ENCODE measurements at regions not wholly inside any gene's neighbourhood (a gene's known extent, or its start where the extent isn't known, plus 50 kb on each side); places are given as distances from the start of the nearest gene placed in this dataset.

- Histone ChIP-seq H3K27ac (no peak overlapping the region), H3K36me3 (no peaks in the 10 kb centered on the region), H3K27me3 (no peaks in the 10 kb centered on the region), H3K4me3 (no peak overlapping the region), H3K9me3 (peaks cover 0 to 6% (median 0%) of the 10 kb centered on the region in 11 donors), H3K4me1 (no peaks in the 10 kb centered on the region)
- ATAC-seq (no peak), DNase-seq (no peak)
- WGBS, 2 donors = 89 to 90% methylated on average over 2 of the region's 2 CpGs
- no peak for TF ChIP-seq CTCF (IDR thresholded peaks at IDR 0.05)
- intact Hi-C loops (cut with DNase I) = loop anchor here in 7 of 10 donors (5.0 to 10.0 kb wide), 8 partner anchors 296 to 926 kb away; no protein-coding TSS in a partner anchor
Measured at GRCh38 chr14:80059041-80059440, 152.3 kb downstream of the DIO2 start.

- DNase-seq (no peak), ATAC-seq (no peak)
- intact Hi-C loops (cut with DNase I) = loop anchor here in 7 of 10 donors (5.0 to 10.0 kb wide), 8 partner anchors 298 to 928 kb away; no protein-coding TSS in a partner anchor
- 28 to 35% methylated on average over 4 of the region's 4 CpGs for WGBS, 2 donors
- Histone ChIP-seq H3K9me3 (peaks cover 0 to 16% (median 0%) of the 10 kb centered on the region in 11 donors), H3K4me1 (no peaks in the 10 kb centered on the region), H3K36me3 (no peaks in the 10 kb centered on the region), H3K4me3 (no peak overlapping the region), H3K27ac (no peak overlapping the region), H3K27me3 (no peaks in the 10 kb centered on the region)
- peak in 2 of 9 donors; percentile 0 to 10 for TF ChIP-seq CTCF (IDR thresholded peaks at IDR 0.05)
Measured at GRCh38 chr14:80056497-80056801, 154.9 kb downstream of the DIO2 start.

DNA sequence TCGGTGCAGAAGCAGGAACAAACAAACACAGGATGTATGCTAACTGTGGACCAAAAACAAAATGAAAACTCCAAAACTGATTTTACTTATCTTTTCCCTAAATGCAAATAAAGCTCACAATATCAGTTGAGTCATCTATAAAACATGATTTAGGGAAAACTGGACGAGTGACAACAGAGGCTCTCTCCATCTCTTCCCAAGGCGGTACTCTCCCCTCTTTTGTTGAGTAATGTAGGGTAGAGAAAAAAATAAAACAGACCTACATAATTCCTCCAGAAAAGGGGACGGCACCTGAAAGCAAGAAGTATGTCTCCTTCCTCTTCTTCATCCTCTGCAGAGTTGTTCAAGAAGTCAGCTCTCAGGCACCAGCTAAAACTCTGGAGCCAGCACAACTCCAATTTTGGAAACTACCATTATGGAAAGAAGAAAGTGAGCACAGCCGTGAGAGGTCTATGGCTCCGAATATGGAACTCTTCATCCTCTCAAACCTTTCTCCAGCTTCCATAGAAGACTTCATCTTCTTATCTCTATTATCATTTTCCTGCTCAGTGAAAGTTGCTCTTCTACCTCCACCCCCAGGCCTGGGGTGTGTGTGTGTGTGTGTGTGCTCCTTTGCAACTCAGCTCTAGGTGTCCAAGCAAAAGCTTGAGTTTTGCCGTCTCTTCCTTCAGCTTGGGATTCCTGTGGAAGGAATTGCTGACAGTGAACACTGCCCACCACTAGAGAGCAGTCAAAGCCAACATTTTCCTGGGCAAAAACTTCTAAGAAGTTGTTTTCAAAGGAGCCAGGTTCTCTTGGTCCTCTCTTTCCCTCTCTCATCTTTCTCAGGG lies 155.4 kb downstream of the DIO2 start:
- Histone ChIP-seq H3K36me3 (no peaks in the 10 kb centered on the region), H3K27me3 (no peaks in the 10 kb centered on the region), H3K27ac (no peak overlapping the region), H3K4me1 (no peaks in the 10 kb centered on the region), H3K9me3 (peaks cover 0 to 21% (median 1%) of the 10 kb centered on the region in 11 donors), H3K4me3 (no peak overlapping the region)
- ATAC-seq (peak in 7 of 8 donors; percentile 33 to 80 (median 69)), DNase-seq (peak in 1 of 2 donors; percentile 36)
- intact Hi-C loops (cut with DNase I) = loop anchor here in 7 of 10 donors (5.0 to 10.0 kb wide), 8 partner anchors 299 to 929 kb away; no protein-coding TSS in a partner anchor
- 61 to 69% methylated on average over 7 of the region's 7 CpGs for WGBS, 2 donors
- peak; percentile 18 to 67 (median 57) for TF ChIP-seq CTCF (IDR thresholded peaks at IDR 0.05)

DNA sequence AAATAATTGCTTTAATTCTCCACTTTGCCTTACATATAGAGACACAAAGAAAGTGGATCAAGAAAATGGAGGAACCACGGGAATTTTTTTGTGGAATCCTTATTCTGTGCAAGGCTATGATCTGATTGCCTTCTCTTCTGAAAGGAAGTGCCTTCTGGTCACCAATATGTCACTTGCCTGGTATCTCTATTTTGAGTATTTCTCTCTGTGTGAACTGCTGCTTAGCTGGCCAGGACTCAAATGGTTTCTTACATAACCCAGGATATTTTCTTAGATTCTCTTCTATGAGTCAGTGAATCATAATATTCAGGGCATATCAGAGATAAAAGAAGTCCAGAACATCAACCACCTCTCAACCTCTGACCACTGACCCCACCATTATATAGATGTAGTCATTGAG lies 156.1 kb downstream of the DIO2 start:
- TF ChIP-seq CTCF (IDR thresholded peaks at IDR 0.05) = no peak
- no peaks in the 10 kb centered on the region for H3K36me3 ChIP-seq
- intact Hi-C loops (cut with DNase I) = loop anchor here in 7 of 10 donors (5.0 to 10.0 kb wide), 8 partner anchors 300 to 930 kb away; no protein-coding TSS in a partner anchor
- DNase-seq (no peak), ATAC-seq (peak in 2 of 8 donors; percentile 49 to 51)
- peaks cover 0 to 22% (median 3%) of the 10 kb centered on the region in 11 donors for H3K9me3 ChIP-seq
- H3K4me1 ChIP-seq = no peaks in the 10 kb centered on the region
- no peak overlapping the region for H3K27ac ChIP-seq
- 61 to 72% methylated on average over 1 of the region's 1 CpG for WGBS, 2 donors
- no peak overlapping the region for H3K4me3 ChIP-seq
- no peaks in the 10 kb centered on the region for H3K27me3 ChIP-seq

Measured in heart right ventricle (tissue), 16 donors.